ENCODE measurements at regions not wholly inside any gene's neighbourhood (a gene's known extent, or its start where the extent isn't known, plus 50 kb on each side); places are given as distances from the start of the nearest gene placed in this dataset.

GRCh38 chrX:68950937-68951336 lies 122.1 kb downstream of the EFNB1 start (continued):
- TF ChIP-seq CBFB (IDR thresholded peaks at IDR 0.05; ENCODE audit: low read depth): no peak
- TF ChIP-seq JUND (IDR thresholded peaks at IDR 0.05; ENCODE audit: low read depth, low read length): no peak

- Histone ChIP-seq H3K27me3 (replicated peaks in 1 of 2; ENCODE audit: control insufficient read depth in 2 of 2, insufficient read depth in 2 of 2, low read length in 1 of 2) (no peaks in the 10 kb centered on the region), H3K36me3 (ENCODE audit: control insufficient read depth in 2 of 2, insufficient read depth in 2 of 2, low read length in 1 of 2) (no peaks in the 10 kb centered on the region), H3K27ac (ENCODE audit: control insufficient read depth, insufficient read depth) (no peak overlapping the region), H3K4me1 (ENCODE audit: control insufficient read depth, insufficient read depth, low read length) (no peaks in the 10 kb centered on the region), H3K9ac (ENCODE audit: control insufficient read depth, insufficient read depth, low read length) (no peak overlapping the region), H3K9me3 (replicated peaks; ENCODE audit: control insufficient read depth, insufficient read depth, low read length) (no peaks in the 10 kb centered on the region), H3K79me2 (ENCODE audit: control insufficient read depth, insufficient read depth, low read length) (no peaks in the 10 kb centered on the region), H3K4me2 (ENCODE audit: control insufficient read depth, insufficient read depth) (no peak overlapping the region), H3K4me3 (no peak overlapping the region), H4K20me1 (ENCODE audit: control insufficient read depth, insufficient read depth) (no peaks in the 10 kb centered on the region), H2AFZ (ENCODE audit: control insufficient read depth, low read depth, low read length) (no peak overlapping the region)
- SMC1A ChIA-PET (ENCODE audit: uncharacterized antibody, unreplicated experiment): no interaction called here
- CTCF ChIA-PET: no interaction called here
- ATAC-seq (no peak), DNase-seq (ENCODE audit: low read depth, low spot score) (no peak), FAIRE-seq (no peak)
- in situ Hi-C loops (cut with MboI): no loop called here
- POLR2A ChIA-PET: no interaction called here
- 37% methylated on average over 6 of the region's 6 CpGs for WGBS (ENCODE audit: insufficient coverage, insufficient replicate concordance, low lambda C conversion rate, missing lambda C conversion rate)
- TF ChIP-seq ESRRA (IDR thresholded peaks at IDR 0.05; ENCODE audit: low read length) (no peak), HDGF (IDR thresholded peaks at IDR 0.05) (no peak), EP300 (IDR thresholded peaks at IDR 0.05; ENCODE audit: borderline replicate concordance in 1 of 2, control insufficient read depth in 1 of 2, low read depth in 2 of 2, low read length in 2 of 2) (no peak), KLF5 (IDR thresholded peaks at IDR 0.05; ENCODE audit: partially characterized antibody) (no peak), NFYB (IDR thresholded peaks at IDR 0.05; ENCODE audit: insufficient read depth, low read depth, low read length) (no peak)
- no TSS peak for BruUV-seq (replicated peaks)
- intact Hi-C loops (cut with micrococcal nuclease; ENCODE audit: unreplicated experiment): no loop called here
- RAD21 ChIA-PET (ENCODE audit: unreplicated experiment): no interaction called here
Measured at GRCh38 chrX:68947882-68948605, 119.2 kb downstream of the EFNB1 start.

Measured in GM12878 (cell line).